Endothelial cell of umbilical vein (primary cell): ENCODE measurements at regions not wholly inside any gene's neighbourhood (a gene's known extent, or its start where the extent isn't known, plus 50 kb on each side); places are given as distances from the start of the nearest gene placed in this dataset.

ENCODE experiments used
- BruUV-seq: library from RNA; stranded (reverse); fragments of 400-500 nt; replicated peaks from 2 replicates; lab custom pipeline; 2021; lab: Mats Ljungman, UMichigan
- CTCF ChIA-PET: fragments of 300-600, 350-600 bp; sonication (Branson Sonifier 250); formaldehyde crosslinking; loops from one replicate; lab custom pipeline; 2021; ENCODE audit warnings: antibody characterized with exemption, inconsistent platforms; lab: Charles Lee
- POLR2A ChIA-PET: fragments of 300-600, 350-600 bp; sonication (Branson Sonifier 250); formaldehyde crosslinking; loops from one replicate; lab custom pipeline; 2021; ENCODE audit warnings: antibody characterized with exemption, inconsistent platforms; lab: Charles Lee
- DNase-seq: peaks from one replicate; pipeline ENCODE4 v3.0.0-alpha.2; 2011; ENCODE audit warnings: low read depth, low spot score
- FAIRE-seq: peaks from 2 replicates; lab custom pipeline; 2011; peaks lifted over from hg19 to GRCh38; lab: Jason Lieb, UNC
- H2AFZ ChIP-seq: 2 replicates; pipeline ENCODE4 v1.6.0; 2012; ENCODE audit warnings: low read depth, low read length, control low read depth, inconsistent platforms
- H3K27ac ChIP-seq: 2 replicates; pipeline ENCODE4 v1.5.1; 2011; ENCODE audit warnings: low read depth, mild to moderate bottlenecking, control low read depth, low read length, moderate library complexity; ENCODE audit not compliant: insufficient read depth
- H3K27me3 ChIP-seq, 2 experiments: 2 replicates each; pipeline versions ENCODE4 v1.6.0 to v1.6.1; 2011; ENCODE audit warnings: low read length in 2 of 2, mixed read lengths in 1 of 2; ENCODE audit not compliant: control insufficient read depth in 2 of 2, insufficient read depth in 2 of 2
- H3K36me3 ChIP-seq, 2 experiments: 2 replicates in 1 of 2; 3 replicates in 1 of 2; pipeline ENCODE4 v1.5.1; 2011; ENCODE audit warnings: low read length in 2 of 2, mild to moderate bottlenecking in 1 of 2, moderate library complexity in 1 of 2; ENCODE audit not compliant: control insufficient read depth in 2 of 2, insufficient read depth in 2 of 2; ENCODE audit errors: extremely low read depth in 1 of 2
- H3K4me1 ChIP-seq: 3 replicates; pipeline ENCODE4 v1.5.1; 2011; ENCODE audit warnings: mild to moderate bottlenecking, low read length; ENCODE audit not compliant: control insufficient read depth, insufficient read depth; ENCODE audit errors: extremely low read depth
- H3K4me2 ChIP-seq: 2 replicates; pipeline ENCODE4 v1.6.1; 2011; ENCODE audit warnings: low read length, control low read depth, mixed read lengths; ENCODE audit not compliant: insufficient read depth
- H3K4me3 ChIP-seq, 3 experiments: fragments of 200-600 bp in 1 of 3; sonication (generic), shearing (Covaris generic) in 1 of 3; replicated peaks in 1 of 3; 2 replicates each; pipeline ENCODE4 v1.5.1; 2011 to 2016; ENCODE audit warnings: control low read depth in 3 of 3, low read length in 3 of 3, mild to moderate bottlenecking in 2 of 3, inconsistent platforms in 1 of 3, low read depth in 1 of 3, moderate library complexity in 1 of 3; ENCODE audit not compliant: insufficient read depth in 1 of 3
- H3K79me2 ChIP-seq: 2 replicates; pipeline ENCODE4 v1.6.0; 2012; ENCODE audit warnings: low read length, inconsistent platforms; ENCODE audit not compliant: control insufficient read depth, insufficient read depth
- H3K9ac ChIP-seq: replicated peaks from 2 replicates; pipeline ENCODE3; 2011; ENCODE audit warnings: low read length, control low read depth; ENCODE audit not compliant: insufficient read depth; ENCODE audit errors: extremely low read depth
- H3K9me1 ChIP-seq: replicated peaks from 3 replicates; pipeline ENCODE4 v1.6.0; 2011; ENCODE audit warnings: mild to moderate bottlenecking, low read length; ENCODE audit not compliant: control insufficient read depth, insufficient read depth; ENCODE audit errors: extremely low read depth
- H3K9me3 ChIP-seq: replicated peaks from 2 replicates; pipeline ENCODE4 v1.5.1; 2012; ENCODE audit warnings: low read length, inconsistent platforms; ENCODE audit not compliant: control insufficient read depth, insufficient read depth
- H4K20me1 ChIP-seq: replicated peaks from 2 replicates; pipeline ENCODE3; 2011; ENCODE audit warnings: mild to moderate bottlenecking, low read length; ENCODE audit not compliant: control insufficient read depth, insufficient read depth; ENCODE audit errors: extremely low read depth
- EZH2 ChIP-seq: IDR thresholded peaks from 2 replicates; pipeline ENCODE4 v1.6.1; 2012; ENCODE audit warnings: borderline replicate concordance, low read depth, mild to moderate bottlenecking, moderate library complexity, low read length, inconsistent platforms; ENCODE audit not compliant: severe bottlenecking
- FOS ChIP-seq: IDR thresholded peaks from 2 replicates; pipeline ENCODE4 v1.6.1; 2011; ENCODE audit warnings: mild to moderate bottlenecking, low read length, moderate library complexity, borderline replicate concordance; ENCODE audit not compliant: insufficient read depth
- GATA2 ChIP-seq: IDR thresholded peaks from 2 replicates; pipeline ENCODE4 v1.7.0; 2011; ENCODE audit warnings: low read depth, mild to moderate bottlenecking, moderate library complexity, mixed read lengths, low read length; ENCODE audit not compliant: insufficient read length, insufficient read depth
- MYC ChIP-seq: IDR thresholded peaks from one replicate; pipeline ENCODE4 v1.6.1; 2011; ENCODE audit warnings: mild to moderate bottlenecking, low read depth, low read length
- dilution Hi-C: fragments of 300-500 bp; cut with MboI; formaldehyde crosslinking; loops from one replicate; pipeline ENCODE4 v1.15.0; 2019; ENCODE audit warnings: low sequenced_read_pairs; ENCODE audit not compliant: extremely low pct_ligation_motif_present
- intact Hi-C: fragments of 100-400 bp; cut with micrococcal nuclease; formaldehyde crosslinking; loops from one replicate; pipeline ENCODE4 v1.10.0; 2022
- TF ChIP-seq, protein P1 (sequence below): IDR thresholded peaks from 2 replicates; pipeline ENCODE4 v1.6.1; 2011; ENCODE audit not compliant: insufficient read depth, insufficient read length
- TF ChIP-seq, protein P2 (sequence below), 2 donors: IDR thresholded peaks; 1 replicate in 1 of 2; 2 replicates in 1 of 2; pipeline ENCODE4 v1.5.1; 2011; ENCODE audit warnings: low read length in 2 of 2, mild to moderate bottlenecking in 2 of 2, moderate library complexity in 2 of 2, control low read depth in 1 of 2, inconsistent platforms in 1 of 2, low read depth in 1 of 2; ENCODE audit not compliant: insufficient read depth in 1 of 2; ENCODE audit errors: extremely low read depth in 1 of 2

DNA sequence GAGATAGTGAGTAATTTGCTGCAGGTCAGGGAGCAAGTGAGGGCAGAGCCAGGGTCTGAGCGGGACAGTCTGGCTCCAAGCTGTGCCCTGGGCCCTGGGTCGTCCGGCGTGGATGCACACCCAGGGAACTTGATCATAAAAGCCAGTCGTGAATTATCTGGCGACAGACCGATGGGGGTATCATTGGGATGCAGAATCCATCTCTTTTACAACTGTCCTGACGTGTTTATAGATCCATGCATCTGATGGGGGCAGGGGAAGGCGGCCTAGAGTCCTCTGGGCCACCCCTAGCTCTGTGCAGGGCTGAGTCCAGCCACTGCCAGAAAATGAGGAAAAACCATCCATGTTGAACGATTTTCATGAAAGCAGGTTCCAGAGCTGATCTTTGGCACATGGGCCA, 332.8 kb downstream of the C16orf95 start:
- Histone ChIP-seq H2AFZ (no peak overlapping the region), H3K27ac (no peak overlapping the region), H3K79me2 (no peaks in the 10 kb centered on the region), H3K4me3 (no peak overlapping the region), H3K27me3 (peaks cover 2 to 5% of the 10 kb centered on the region in 2 experiments), H3K9me1 (no peaks in the 10 kb centered on the region), H3K36me3 (no peaks in the 10 kb centered on the region), H3K9me3 (no peaks in the 10 kb centered on the region), H3K4me1 (no peaks in the 10 kb centered on the region), H4K20me1 (no peaks in the 10 kb centered on the region), H3K4me2 (no peak overlapping the region), H3K9ac (no peak overlapping the region)
- intact Hi-C loops: no loop called here
- POLR2A ChIA-PET: no interaction called here
- dilution Hi-C loops: no loop called here
- no peak for FAIRE-seq
- BruUV-seq: no TSS peak
- CTCF ChIA-PET: no interaction called here
- DNase-seq: no peak
- TF ChIP-seq, protein P1, sequence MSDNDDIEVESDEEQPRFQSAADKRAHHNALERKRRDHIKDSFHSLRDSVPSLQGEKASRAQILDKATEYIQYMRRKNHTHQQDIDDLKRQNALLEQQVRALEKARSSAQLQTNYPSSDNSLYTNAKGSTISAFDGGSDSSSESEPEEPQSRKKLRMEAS: no peak
- TF ChIP-seq MYC: no peak
- no peak for TF ChIP-seq FOS

DNA sequence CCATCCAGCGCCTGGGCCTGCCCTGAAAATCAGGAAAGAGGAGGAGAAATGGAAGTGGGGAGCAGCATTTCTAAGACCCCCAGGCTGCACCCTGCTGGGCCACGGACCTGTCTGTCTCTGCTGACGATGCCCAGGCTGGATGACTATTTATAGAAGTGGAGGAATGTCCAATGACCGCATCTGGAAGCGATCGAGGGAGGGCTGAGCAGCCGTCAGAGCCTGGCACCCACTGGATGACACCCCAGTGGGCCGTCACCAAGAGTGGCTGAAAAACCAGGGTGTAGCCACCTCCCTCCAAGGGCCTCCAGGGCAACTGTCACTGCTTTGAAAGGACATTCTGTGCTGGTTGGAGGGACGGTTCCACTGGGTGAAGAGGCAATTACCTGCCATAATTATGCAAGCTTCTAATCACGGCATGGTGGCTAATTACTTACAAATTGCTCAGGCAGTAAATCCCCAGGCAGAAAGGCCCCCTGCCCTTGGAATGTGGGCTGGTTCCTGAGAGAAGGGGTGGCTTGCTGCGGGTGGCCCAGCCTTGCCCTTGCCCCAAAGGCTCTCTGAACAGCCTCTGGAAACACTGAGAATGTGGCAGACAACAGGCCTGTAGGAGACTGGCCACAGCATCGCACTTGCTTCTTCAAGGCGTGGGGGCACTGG, 332.1 kb downstream of the C16orf95 start:
- dilution Hi-C loops (no loop called here), intact Hi-C loops (no loop called here)
- POLR2A ChIA-PET: no interaction called here
- no peak overlapping the region for H3K9ac ChIP-seq
- no peak for TF ChIP-seq EZH2
- TF ChIP-seq, protein P2, sequence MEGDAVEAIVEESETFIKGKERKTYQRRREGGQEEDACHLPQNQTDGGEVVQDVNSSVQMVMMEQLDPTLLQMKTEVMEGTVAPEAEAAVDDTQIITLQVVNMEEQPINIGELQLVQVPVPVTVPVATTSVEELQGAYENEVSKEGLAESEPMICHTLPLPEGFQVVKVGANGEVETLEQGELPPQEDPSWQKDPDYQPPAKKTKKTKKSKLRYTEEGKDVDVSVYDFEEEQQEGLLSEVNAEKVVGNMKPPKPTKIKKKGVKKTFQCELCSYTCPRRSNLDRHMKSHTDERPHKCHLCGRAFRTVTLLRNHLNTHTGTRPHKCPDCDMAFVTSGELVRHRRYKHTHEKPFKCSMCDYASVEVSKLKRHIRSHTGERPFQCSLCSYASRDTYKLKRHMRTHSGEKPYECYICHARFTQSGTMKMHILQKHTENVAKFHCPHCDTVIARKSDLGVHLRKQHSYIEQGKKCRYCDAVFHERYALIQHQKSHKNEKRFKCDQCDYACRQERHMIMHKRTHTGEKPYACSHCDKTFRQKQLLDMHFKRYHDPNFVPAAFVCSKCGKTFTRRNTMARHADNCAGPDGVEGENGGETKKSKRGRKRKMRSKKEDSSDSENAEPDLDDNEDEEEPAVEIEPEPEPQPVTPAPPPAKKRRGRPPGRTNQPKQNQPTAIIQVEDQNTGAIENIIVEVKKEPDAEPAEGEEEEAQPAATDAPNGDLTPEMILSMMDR (IDR thresholded peaks at IDR 0.05; ENCODE audit: extremely low read depth in 1 of 2, insufficient read depth in 1 of 2, low read depth in 1 of 2, low read length in 2 of 2): no peak
- TF ChIP-seq GATA2: no peak
- no peak for TF ChIP-seq MYC
- no peaks in the 10 kb centered on the region for H3K79me2 ChIP-seq
- H3K27me3 ChIP-seq: peaks cover 0 to 5% of the 10 kb centered on the region in 2 experiments
- no peaks in the 10 kb centered on the region for H3K9me1 ChIP-seq
- FAIRE-seq: no peak
- H2AFZ ChIP-seq: no peak overlapping the region
- H3K4me2 ChIP-seq: no peak overlapping the region
- H3K36me3 ChIP-seq: no peaks in the 10 kb centered on the region
- H4K20me1 ChIP-seq: no peaks in the 10 kb centered on the region
- no peak overlapping the region for H3K27ac ChIP-seq
- no peak overlapping the region for H3K4me3 ChIP-seq
- BruUV-seq: no TSS peak
- CTCF ChIA-PET: no interaction called here
- no peak for DNase-seq
- H3K4me1 ChIP-seq: no peaks in the 10 kb centered on the region
- no peaks in the 10 kb centered on the region for H3K9me3 ChIP-seq
